ENCODE measurements at regions not wholly inside any gene's neighbourhood (a gene's known extent, or its start where the extent isn't known, plus 50 kb on each side); places are given as distances from the start of the nearest gene placed in this dataset.

DNA sequence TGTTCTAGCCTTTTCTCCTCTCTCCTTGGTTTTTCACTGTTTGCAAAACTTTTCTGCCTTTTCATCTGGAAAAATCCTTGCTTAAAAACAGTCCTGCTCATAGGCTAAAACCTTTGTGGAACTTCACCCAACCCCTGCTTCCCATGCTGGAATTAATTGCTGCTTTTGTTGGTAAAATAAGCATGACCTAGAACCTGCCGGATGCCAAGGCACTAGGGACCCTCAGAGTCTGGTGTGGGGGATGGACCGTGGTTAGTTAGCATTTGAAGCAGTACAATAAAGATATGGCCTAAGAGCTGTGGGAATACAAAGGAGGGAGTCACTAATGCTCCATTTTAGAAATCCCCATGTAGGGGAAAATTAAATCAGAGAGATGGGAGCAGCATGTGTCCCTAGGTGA is 326.3 kb downstream of the KCNRG start:
- WGBS, 3 donors, result 82 to 92% (median 90%) methylated on average over 2 of the region's 2 CpGs
- H3K36me3 ChIP-seq, result no peaks in the 10 kb centered on the region

DNA sequence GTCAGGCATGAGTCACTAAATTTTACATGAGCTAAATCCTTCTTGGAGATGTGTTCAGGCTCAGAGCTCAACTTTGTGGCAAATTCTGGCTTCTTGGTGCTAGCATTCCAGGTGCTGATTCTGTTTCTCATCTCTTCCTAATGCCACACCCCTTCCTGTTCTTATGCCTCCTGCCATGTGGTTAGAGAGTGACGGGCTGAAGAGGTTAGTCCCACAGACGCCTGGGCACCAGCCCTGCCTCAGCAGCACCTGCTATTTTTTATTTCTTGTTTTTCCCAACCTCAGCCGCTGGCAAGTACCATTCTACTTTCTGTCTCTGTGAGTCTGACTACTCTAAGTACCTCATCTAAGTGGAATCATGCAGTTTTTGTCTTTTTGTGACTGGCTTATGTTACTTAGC is 329.5 kb downstream of the KCNRG start:
- H3K4me1 ChIP-seq (ENCODE audit: insufficient read depth), result no peaks in the 10 kb centered on the region
- WGBS, 3 donors, result 49 to 61% (median 59%) methylated on average over 3 of the region's 3 CpGs

More for the DNA sequence above, 326.3 kb downstream of the KCNRG start:
- H3K9me3 ChIP-seq, result no peaks in the 10 kb centered on the region
- H3K27ac ChIP-seq, result no peak overlapping the region
- intact Hi-C loops (cut with DNase I), result no loop called here
- no peak for DNase-seq
- no peaks in the 10 kb centered on the region for H3K4me1 ChIP-seq (ENCODE audit: insufficient read depth)
- TF ChIP-seq EP300 (IDR thresholded peaks at IDR 0.05), result no peak
- TF ChIP-seq, protein P1, sequence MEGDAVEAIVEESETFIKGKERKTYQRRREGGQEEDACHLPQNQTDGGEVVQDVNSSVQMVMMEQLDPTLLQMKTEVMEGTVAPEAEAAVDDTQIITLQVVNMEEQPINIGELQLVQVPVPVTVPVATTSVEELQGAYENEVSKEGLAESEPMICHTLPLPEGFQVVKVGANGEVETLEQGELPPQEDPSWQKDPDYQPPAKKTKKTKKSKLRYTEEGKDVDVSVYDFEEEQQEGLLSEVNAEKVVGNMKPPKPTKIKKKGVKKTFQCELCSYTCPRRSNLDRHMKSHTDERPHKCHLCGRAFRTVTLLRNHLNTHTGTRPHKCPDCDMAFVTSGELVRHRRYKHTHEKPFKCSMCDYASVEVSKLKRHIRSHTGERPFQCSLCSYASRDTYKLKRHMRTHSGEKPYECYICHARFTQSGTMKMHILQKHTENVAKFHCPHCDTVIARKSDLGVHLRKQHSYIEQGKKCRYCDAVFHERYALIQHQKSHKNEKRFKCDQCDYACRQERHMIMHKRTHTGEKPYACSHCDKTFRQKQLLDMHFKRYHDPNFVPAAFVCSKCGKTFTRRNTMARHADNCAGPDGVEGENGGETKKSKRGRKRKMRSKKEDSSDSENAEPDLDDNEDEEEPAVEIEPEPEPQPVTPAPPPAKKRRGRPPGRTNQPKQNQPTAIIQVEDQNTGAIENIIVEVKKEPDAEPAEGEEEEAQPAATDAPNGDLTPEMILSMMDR (IDR thresholded peaks at IDR 0.05), result no peak
- no peak for TF ChIP-seq POLR2A (IDR thresholded peaks at IDR 0.05)
- H3K27me3 ChIP-seq, result no peaks in the 10 kb centered on the region
- H3K4me3 ChIP-seq, result no peak overlapping the region

DNA sequence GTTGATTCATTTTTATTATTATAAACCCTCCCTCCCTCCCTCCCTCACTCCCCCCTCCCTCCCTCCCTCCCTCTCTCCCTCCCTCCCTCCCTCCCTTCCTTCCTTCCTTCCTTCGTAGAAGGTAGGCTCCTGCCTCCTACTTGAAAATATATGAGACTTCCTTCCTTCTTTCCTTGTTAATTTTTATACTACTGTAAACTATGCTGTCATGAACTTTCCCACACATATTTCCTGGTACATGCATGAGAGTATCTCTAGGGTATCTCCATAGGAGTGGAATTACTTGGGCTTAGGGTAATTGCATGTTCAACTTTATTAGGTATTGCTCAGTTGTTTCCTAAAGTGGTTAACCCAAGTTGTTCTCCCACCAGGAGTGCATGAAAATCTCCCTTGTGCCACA is 330.6 kb downstream of the KCNRG start:
- no peak for DNase-seq
- 6 to 41% methylated on average over 1 of the region's 1 CpG; no CpG with 5 or more reads in 1 of the 3 donors for WGBS, 3 donors
- intact Hi-C loops (cut with DNase I), result no loop called here

More for the DNA sequence above, 329.5 kb downstream of the KCNRG start:
- no peak overlapping the region for H3K4me3 ChIP-seq
- no peaks in the 10 kb centered on the region for H3K36me3 ChIP-seq
- H3K9me3 ChIP-seq, result no peaks in the 10 kb centered on the region
- no peak overlapping the region for H3K27ac ChIP-seq
- H3K27me3 ChIP-seq, result no peaks in the 10 kb centered on the region
- no peak for DNase-seq
- intact Hi-C loops (cut with DNase I), result no loop called here
- TF ChIP-seq, protein P1 (IDR thresholded peaks at IDR 0.05), result no peak
- no peak for TF ChIP-seq POLR2A (IDR thresholded peaks at IDR 0.05)
- TF ChIP-seq EP300 (IDR thresholded peaks at IDR 0.05), result no peak

DNA sequence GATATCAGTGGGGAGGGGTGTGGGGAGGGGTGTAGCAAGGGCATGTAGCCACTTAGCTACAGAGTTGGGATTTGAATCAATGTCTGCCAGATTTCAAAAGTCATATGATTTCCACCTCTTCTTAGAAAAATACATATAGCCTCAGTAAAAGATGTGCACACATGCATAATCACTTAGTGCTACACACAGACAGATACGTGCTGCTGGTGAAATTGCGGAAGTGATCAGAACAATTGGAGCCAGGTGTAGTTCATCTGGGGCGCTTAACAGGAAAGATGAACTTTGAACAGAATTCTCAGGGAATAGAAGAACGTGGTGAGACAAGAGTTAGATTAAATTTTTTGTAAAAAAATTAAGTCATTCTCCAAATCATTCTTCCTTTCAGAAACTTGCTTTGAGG is 333.1 kb downstream of the KCNRG start:
- H3K27me3 ChIP-seq, result no peaks in the 10 kb centered on the region
- no peaks in the 10 kb centered on the region for H3K9me3 ChIP-seq
- no peaks in the 10 kb centered on the region for H3K36me3 ChIP-seq
- intact Hi-C loops (cut with DNase I), result no loop called here
- no peak for TF ChIP-seq EP300 (IDR thresholded peaks at IDR 0.05)
- TF ChIP-seq, protein P1 (IDR thresholded peaks at IDR 0.05), result no peak
- no peak for TF ChIP-seq POLR2A (IDR thresholded peaks at IDR 0.05)
- DNase-seq, result no peak
- no peaks in the 10 kb centered on the region for H3K4me1 ChIP-seq (ENCODE audit: insufficient read depth)
- no peak overlapping the region for H3K4me3 ChIP-seq
- WGBS, 3 donors, result 76 to 85% (median 81%) methylated on average over 4 of the region's 4 CpGs
- H3K27ac ChIP-seq, result no peak overlapping the region

More for the DNA sequence above, 330.6 kb downstream of the KCNRG start:
- Histone ChIP-seq H3K36me3 (no peaks in the 10 kb centered on the region), H3K27me3 (no peaks in the 10 kb centered on the region), H3K4me1 (ENCODE audit: insufficient read depth) (no peaks in the 10 kb centered on the region), H3K9me3 (no peaks in the 10 kb centered on the region), H3K4me3 (no peak overlapping the region), H3K27ac (no peak overlapping the region)
- TF ChIP-seq POLR2A (IDR thresholded peaks at IDR 0.05), result no peak
- TF ChIP-seq EP300 (IDR thresholded peaks at IDR 0.05), result no peak
- TF ChIP-seq, protein P1 (IDR thresholded peaks at IDR 0.05), result no peak

All from ovary (tissue), 7 donors.